ENCODE measurements at regions not wholly inside any gene's neighbourhood (a gene's known extent, or its start where the extent isn't known, plus 50 kb on each side); places are given as distances from the start of the nearest gene placed in this dataset.

DNA sequence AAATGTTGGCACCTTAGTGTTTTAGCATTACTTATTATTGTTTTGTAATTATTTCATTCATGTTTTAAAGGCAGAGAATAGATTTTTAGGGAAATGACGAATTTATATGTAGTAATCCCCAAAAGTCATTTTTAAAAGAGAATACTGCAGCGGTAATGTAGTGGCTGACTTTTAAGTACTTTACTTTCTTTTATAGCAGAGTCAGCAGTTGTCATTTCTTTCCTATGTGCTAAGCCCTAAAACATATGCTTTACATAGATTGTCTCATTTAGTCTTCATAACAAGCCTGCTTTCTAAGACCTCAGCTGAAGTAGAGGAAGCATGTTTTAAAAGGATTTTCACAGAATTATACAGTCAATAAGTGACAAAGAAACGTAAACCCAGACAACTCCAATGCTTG, 102.1 kb upstream of the PEX5L start:
- H3K36me3 ChIP-seq (ENCODE audit: insufficient read depth, low read length): no peaks in the 10 kb centered on the region
- H3K9me3 ChIP-seq (replicated peaks; ENCODE audit: low read length): no peaks in the 10 kb centered on the region
- H3K4me1 ChIP-seq (ENCODE audit: control insufficient read depth, insufficient read depth, low read length): no peaks in the 10 kb centered on the region
- no peaks in the 10 kb centered on the region for H3K27me3 ChIP-seq (ENCODE audit: control insufficient read depth, insufficient read depth, low read length)
- H3K4me2 ChIP-seq (ENCODE audit: low read length): no peak overlapping the region
- H3K4me3 ChIP-seq (ENCODE audit: low read length): no peak overlapping the region
- H3K9ac ChIP-seq (ENCODE audit: low read depth, low read length): no peak overlapping the region

DNA sequence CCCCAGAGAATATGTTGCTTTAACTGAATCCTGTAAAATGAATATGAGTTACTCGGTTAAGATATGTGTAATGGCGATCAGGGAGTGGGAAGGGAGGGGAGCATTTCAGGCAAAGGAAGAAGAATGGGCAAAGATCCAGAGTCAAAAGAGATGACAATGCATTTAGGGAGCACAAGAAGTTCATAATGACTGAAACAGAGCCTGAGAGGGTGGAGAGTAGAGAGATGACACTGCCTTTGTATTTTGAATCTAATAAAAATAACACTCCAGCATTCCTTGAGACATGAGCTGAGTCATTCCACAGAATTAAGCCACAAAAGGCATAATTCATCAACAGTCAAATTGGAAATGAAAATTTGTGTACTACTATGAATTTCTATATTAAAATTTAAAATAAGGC, 105.3 kb upstream of the PEX5L start:
- Histone ChIP-seq H3K4me3 (ENCODE audit: low read length) (no peak overlapping the region), H3K9me3 (replicated peaks; ENCODE audit: low read length) (no peaks in the 10 kb centered on the region), H3K9ac (ENCODE audit: low read depth, low read length) (no peak overlapping the region), H3K4me1 (ENCODE audit: control insufficient read depth, insufficient read depth, low read length) (no peaks in the 10 kb centered on the region), H3K36me3 (ENCODE audit: insufficient read depth, low read length) (no peaks in the 10 kb centered on the region), H3K4me2 (ENCODE audit: low read length) (no peak overlapping the region), H3K27me3 (ENCODE audit: control insufficient read depth, insufficient read depth, low read length) (no peaks in the 10 kb centered on the region)

DNA sequence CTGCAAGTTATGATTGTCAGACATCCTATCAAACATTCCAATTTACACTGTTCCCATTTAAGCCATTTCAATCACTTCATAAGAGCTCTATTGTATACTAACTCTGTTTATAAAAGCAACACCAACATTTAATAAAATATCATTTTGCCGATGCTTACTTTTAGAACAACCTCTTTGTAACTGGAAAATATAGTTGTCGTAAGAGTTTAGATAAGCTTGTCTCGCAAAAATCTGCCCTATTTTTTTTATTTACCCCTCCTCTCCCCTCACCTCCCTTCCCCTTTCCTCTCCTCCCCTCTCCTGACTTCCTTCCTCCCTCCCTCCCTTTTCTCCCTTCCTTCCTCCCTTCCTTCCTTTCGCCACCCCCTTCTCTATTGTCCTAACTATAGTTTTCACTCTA, 105.7 kb upstream of the PEX5L start:
- H3K4me1 ChIP-seq (ENCODE audit: control insufficient read depth, insufficient read depth, low read length): no peaks in the 10 kb centered on the region
- no peak overlapping the region for H3K4me3 ChIP-seq (ENCODE audit: low read length)
- H3K36me3 ChIP-seq (ENCODE audit: insufficient read depth, low read length): no peaks in the 10 kb centered on the region
- no peak overlapping the region for H3K9ac ChIP-seq (ENCODE audit: low read depth, low read length)
- H3K4me2 ChIP-seq (ENCODE audit: low read length): no peak overlapping the region
- no peaks in the 10 kb centered on the region for H3K9me3 ChIP-seq (replicated peaks; ENCODE audit: low read length)
- H3K27me3 ChIP-seq (ENCODE audit: control insufficient read depth, insufficient read depth, low read length): no peaks in the 10 kb centered on the region

DNA sequence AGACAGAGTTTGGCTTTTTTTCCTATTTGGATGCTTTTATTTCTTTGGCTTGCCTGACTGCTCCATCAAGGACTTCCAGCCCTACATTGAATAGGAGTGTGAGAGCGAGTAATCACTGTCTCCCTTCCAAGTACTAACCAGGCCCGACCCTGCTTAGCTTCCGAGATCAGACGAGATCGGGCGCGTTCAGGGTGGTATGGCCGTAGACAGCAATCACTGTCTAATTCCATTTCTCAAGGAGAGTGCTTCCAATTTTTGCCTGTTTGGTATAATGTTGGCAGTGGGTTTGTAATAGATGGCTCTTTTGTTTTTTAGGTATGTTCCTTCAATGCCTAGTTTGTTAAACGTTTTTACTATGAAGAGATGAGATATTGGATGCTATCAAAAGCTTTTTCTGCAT, 125.0 kb upstream of the PEX5L start:
- no peak overlapping the region for H3K4me2 ChIP-seq (ENCODE audit: low read length)
- H3K4me3 ChIP-seq (ENCODE audit: low read length): no peak overlapping the region
- no peak overlapping the region for H3K9ac ChIP-seq (ENCODE audit: low read depth, low read length)

DNA sequence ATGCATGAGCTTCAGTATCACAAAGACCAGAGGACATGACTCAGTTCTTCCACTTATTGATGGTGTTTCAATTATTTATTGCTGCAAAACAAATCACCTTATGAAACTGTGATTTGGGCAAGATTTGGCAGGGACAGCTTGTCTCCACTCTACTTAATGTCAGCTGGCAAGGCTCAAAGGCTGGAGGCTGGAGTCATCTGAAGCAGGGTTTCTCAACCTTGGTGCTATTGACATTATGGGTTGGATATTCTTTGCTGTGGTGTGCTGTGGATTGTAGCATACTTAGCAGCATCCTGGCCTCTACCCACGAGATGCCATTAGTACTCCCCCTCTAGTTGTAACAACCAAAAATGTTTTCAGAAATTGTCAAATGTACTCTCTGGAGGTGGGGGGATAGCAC, 138.8 kb upstream of the PEX5L start:
- no peaks in the 10 kb centered on the region for H3K9me3 ChIP-seq (replicated peaks; ENCODE audit: low read length)
- H3K36me3 ChIP-seq (ENCODE audit: insufficient read depth, low read length): no peaks in the 10 kb centered on the region
- H3K27me3 ChIP-seq (ENCODE audit: control insufficient read depth, insufficient read depth, low read length): no peaks in the 10 kb centered on the region
- no peak overlapping the region for H3K9ac ChIP-seq (ENCODE audit: low read depth, low read length)
- no peak overlapping the region for H3K4me3 ChIP-seq (ENCODE audit: low read length)
- no peak overlapping the region for H3K4me2 ChIP-seq (ENCODE audit: low read length)
- no peaks in the 10 kb centered on the region for H3K4me1 ChIP-seq (ENCODE audit: control insufficient read depth, insufficient read depth, low read length)

More for the DNA sequence above, 125.0 kb upstream of the PEX5L start:
- Histone ChIP-seq H3K27me3 (ENCODE audit: control insufficient read depth, insufficient read depth, low read length) (no peaks in the 10 kb centered on the region), H3K36me3 (ENCODE audit: insufficient read depth, low read length) (no peaks in the 10 kb centered on the region), H3K9me3 (replicated peaks; ENCODE audit: low read length) (no peaks in the 10 kb centered on the region), H3K4me1 (ENCODE audit: control insufficient read depth, insufficient read depth, low read length) (no peaks in the 10 kb centered on the region)

DNA sequence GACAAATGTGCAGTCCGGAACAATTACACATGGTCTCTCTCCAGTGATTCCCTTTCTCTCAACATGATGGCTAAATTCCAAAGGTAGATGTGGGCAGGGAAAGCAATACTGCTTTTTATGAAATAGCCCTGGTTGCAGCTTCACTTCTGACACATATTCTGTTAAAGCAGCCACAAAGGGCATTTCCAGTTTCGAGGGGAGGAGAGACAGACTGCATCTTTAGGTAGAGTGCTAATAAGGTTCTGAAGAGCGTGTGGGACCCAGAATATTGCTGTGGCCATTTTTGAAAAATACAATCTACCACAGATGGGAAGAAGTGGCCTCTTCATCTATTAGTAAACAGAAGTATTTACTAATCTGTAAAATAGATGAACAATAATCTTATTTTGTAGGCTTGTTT, 139.3 kb upstream of the PEX5L start:
- no peaks in the 10 kb centered on the region for H3K4me1 ChIP-seq (ENCODE audit: control insufficient read depth, insufficient read depth, low read length)
- H3K4me3 ChIP-seq (ENCODE audit: low read length): no peak overlapping the region

DNA sequence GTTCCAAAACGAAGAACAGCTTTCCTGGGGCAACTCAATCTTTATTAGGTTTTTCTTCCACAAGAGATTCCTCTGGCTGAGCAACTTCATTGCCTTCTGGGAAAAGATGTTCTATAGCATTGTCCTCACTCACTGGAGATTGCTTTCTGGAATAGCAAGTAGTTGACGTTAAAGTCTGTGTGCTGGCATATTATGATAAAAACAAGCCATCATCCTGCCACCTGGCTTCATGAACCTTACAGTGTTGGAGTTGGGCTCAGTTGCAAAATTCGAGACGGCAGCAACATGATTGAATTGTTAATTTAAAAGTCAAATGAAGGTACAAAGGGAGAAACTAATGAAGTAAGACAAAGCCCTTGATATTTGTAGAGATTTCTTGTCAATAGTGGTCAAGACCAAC, 140.5 kb upstream of the PEX5L start:
- Histone ChIP-seq H3K4me2 (ENCODE audit: low read length) (no peak overlapping the region), H3K36me3 (ENCODE audit: insufficient read depth, low read length) (no peaks in the 10 kb centered on the region), H3K9me3 (replicated peaks; ENCODE audit: low read length) (no peaks in the 10 kb centered on the region), H3K4me3 (ENCODE audit: low read length) (no peak overlapping the region), H3K4me1 (ENCODE audit: control insufficient read depth, insufficient read depth, low read length) (no peaks in the 10 kb centered on the region), H3K9ac (ENCODE audit: low read depth, low read length) (no peak overlapping the region), H3K27me3 (ENCODE audit: control insufficient read depth, insufficient read depth, low read length) (no peaks in the 10 kb centered on the region)

More for the DNA sequence above, 139.3 kb upstream of the PEX5L start:
- no peak overlapping the region for H3K4me2 ChIP-seq (ENCODE audit: low read length)
- no peak overlapping the region for H3K9ac ChIP-seq (ENCODE audit: low read depth, low read length)
- no peaks in the 10 kb centered on the region for H3K36me3 ChIP-seq (ENCODE audit: insufficient read depth, low read length)
- H3K27me3 ChIP-seq (ENCODE audit: control insufficient read depth, insufficient read depth, low read length): no peaks in the 10 kb centered on the region
- H3K9me3 ChIP-seq (replicated peaks; ENCODE audit: low read length): no peaks in the 10 kb centered on the region

DNA sequence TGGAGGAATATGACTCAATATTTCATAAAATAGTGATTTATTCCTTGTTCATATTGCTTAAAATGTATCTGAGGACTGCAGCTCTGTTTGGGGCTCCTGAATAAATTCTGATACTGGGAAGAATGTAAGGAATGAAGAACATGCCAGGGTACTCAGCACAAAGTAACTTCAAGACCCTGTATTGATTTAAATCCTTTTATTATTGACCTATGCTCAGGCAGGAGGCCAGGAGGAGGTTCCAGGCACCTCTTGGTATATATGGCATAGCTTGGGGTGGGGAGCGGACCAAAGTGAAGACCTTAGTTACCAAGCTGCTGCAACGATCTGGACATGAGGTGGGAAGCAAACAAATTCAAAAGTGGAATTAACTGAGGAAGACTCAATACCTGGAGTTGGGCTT, 142.8 kb upstream of the PEX5L start:
- Histone ChIP-seq H3K4me3 (ENCODE audit: low read length) (no peak overlapping the region), H3K4me2 (ENCODE audit: low read length) (no peak overlapping the region), H3K36me3 (ENCODE audit: insufficient read depth, low read length) (no peaks in the 10 kb centered on the region), H3K9ac (ENCODE audit: low read depth, low read length) (no peak overlapping the region), H3K9me3 (replicated peaks; ENCODE audit: low read length) (no peaks in the 10 kb centered on the region), H3K4me1 (ENCODE audit: control insufficient read depth, insufficient read depth, low read length) (no peaks in the 10 kb centered on the region), H3K27me3 (ENCODE audit: control insufficient read depth, insufficient read depth, low read length) (no peaks in the 10 kb centered on the region)

DNA sequence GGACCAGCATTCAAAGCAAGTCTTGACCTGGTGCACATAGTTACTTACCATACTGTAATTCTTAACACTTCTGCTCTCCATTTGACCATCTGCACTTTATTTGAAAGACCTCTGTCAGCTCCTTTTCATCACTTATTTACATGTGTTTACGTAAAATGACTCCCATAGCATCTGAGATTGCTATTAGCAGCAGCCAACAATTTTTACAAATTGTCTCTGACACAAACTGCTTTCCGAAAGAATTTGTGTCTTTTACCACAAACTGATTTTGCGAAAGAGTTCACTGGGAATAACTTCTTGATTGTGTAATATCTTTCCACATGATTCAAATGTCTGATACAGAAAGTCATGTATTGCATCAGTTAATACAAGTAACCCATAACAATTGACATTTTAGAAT, 144.1 kb upstream of the PEX5L start:
- no peak overlapping the region for H3K9ac ChIP-seq (ENCODE audit: low read depth, low read length)
- H3K4me3 ChIP-seq (ENCODE audit: low read length): no peak overlapping the region
- no peaks in the 10 kb centered on the region for H3K9me3 ChIP-seq (replicated peaks; ENCODE audit: low read length)
- H3K4me1 ChIP-seq (ENCODE audit: control insufficient read depth, insufficient read depth, low read length): no peaks in the 10 kb centered on the region
- H3K27me3 ChIP-seq (ENCODE audit: control insufficient read depth, insufficient read depth, low read length): no peaks in the 10 kb centered on the region
- no peaks in the 10 kb centered on the region for H3K36me3 ChIP-seq (ENCODE audit: insufficient read depth, low read length)
- H3K4me2 ChIP-seq (ENCODE audit: low read length): no peak overlapping the region

DNA sequence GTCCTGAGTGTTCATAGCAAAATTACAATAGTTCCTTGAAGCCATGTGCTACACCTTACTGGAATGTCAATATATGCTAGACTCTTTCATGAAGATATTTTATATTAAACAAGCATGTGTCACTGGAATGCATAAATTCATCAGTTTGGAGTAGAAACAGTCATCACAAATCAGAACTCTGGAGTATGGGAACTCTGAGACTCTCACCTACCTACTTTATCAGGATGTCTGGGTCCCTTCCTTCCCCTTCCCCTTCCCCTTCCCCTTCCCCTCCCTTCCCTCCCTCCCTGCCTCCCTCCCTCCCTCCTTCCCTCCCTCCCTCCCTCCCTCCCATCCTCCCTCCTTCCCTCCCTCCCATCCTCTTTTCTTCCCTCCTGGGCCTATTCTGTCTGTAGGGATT, 144.7 kb upstream of the PEX5L start:
- H3K4me2 ChIP-seq (ENCODE audit: low read length): no peak overlapping the region
- no peaks in the 10 kb centered on the region for H3K9me3 ChIP-seq (replicated peaks; ENCODE audit: low read length)
- H3K36me3 ChIP-seq (ENCODE audit: insufficient read depth, low read length): no peaks in the 10 kb centered on the region
- no peak overlapping the region for H3K9ac ChIP-seq (ENCODE audit: low read depth, low read length)
- H3K4me1 ChIP-seq (ENCODE audit: control insufficient read depth, insufficient read depth, low read length): no peaks in the 10 kb centered on the region
- H3K27me3 ChIP-seq (ENCODE audit: control insufficient read depth, insufficient read depth, low read length): no peaks in the 10 kb centered on the region
- H3K4me3 ChIP-seq (ENCODE audit: low read length): no peak overlapping the region

DNA sequence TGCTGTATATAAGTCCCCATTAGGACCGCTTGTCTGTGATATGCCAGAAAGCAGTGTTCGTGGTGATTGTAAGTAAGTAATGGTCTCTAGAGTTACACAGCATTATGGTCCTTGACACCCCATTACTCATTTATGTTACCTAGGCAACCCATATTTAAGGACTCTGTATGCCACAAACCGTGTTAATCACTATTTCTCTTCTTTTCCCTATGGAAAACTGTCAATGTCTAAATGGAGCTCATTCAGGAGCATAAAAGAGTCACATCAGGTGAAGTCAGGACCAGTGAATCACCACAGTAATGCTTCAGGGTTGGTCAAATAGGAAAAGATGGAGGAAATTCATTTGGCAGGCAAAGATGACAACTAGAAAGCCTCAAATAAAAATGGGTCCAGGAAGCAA, 146.6 kb upstream of the PEX5L start:
- H3K4me3 ChIP-seq (ENCODE audit: low read length): no peak overlapping the region
- H3K36me3 ChIP-seq (ENCODE audit: insufficient read depth, low read length): no peaks in the 10 kb centered on the region
- no peak overlapping the region for H3K9ac ChIP-seq (ENCODE audit: low read depth, low read length)
- no peaks in the 10 kb centered on the region for H3K9me3 ChIP-seq (replicated peaks; ENCODE audit: low read length)
- no peak overlapping the region for H3K4me2 ChIP-seq (ENCODE audit: low read length)
- H3K27me3 ChIP-seq (ENCODE audit: control insufficient read depth, insufficient read depth, low read length): no peaks in the 10 kb centered on the region
- no peaks in the 10 kb centered on the region for H3K4me1 ChIP-seq (ENCODE audit: control insufficient read depth, insufficient read depth, low read length)

DNA sequence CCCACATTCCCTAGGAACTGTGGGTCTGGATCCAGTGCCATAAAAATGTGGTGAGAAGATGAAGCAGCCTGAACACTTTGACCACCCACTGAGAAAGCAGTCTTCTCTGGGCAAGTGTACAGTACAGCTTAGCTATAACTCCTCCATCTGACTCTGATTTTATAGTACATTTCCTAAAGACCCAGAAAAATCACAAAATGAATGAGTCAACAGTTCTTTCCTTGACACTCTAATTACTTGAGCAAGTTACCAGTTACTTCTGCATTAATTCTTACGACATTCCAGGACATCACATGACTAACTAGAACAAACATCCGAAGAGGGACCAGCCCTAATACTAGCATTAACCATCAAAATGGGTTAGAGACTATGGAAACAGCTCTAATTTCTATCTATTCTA, 148.1 kb upstream of the PEX5L start:
- H3K4me2 ChIP-seq (ENCODE audit: low read length): no peak overlapping the region
- H3K9me3 ChIP-seq (replicated peaks; ENCODE audit: low read length): no peaks in the 10 kb centered on the region
- no peak overlapping the region for H3K4me3 ChIP-seq (ENCODE audit: low read length)
- no peaks in the 10 kb centered on the region for H3K4me1 ChIP-seq (ENCODE audit: control insufficient read depth, insufficient read depth, low read length)
- H3K9ac ChIP-seq (ENCODE audit: low read depth, low read length): no peak overlapping the region
- H3K36me3 ChIP-seq (ENCODE audit: insufficient read depth, low read length): no peaks in the 10 kb centered on the region
- no peaks in the 10 kb centered on the region for H3K27me3 ChIP-seq (ENCODE audit: control insufficient read depth, insufficient read depth, low read length)

DNA sequence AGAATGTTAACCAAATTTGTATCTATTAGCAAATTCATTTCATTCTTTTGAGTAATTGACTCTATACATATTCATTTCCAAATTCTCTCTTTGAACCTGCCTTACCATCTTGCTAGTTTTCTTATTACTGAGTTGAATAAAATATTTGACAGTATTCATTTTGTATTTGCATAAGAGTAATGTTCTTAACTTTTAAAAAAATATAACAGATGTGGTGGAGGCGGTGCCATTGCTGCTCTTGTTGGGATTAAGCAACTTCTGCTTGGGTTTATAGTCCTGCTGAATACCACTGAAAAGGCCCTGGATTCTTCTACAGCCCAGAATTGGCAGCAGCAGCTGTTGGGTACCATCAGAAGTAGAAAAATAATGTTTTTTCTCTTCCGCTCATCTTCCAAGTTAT, 148.9 kb upstream of the PEX5L start:
- Histone ChIP-seq H3K4me2 (ENCODE audit: low read length) (no peak overlapping the region), H3K4me3 (ENCODE audit: low read length) (no peak overlapping the region), H3K27me3 (ENCODE audit: control insufficient read depth, insufficient read depth, low read length) (no peaks in the 10 kb centered on the region), H3K9me3 (replicated peaks; ENCODE audit: low read length) (no peaks in the 10 kb centered on the region), H3K4me1 (ENCODE audit: control insufficient read depth, insufficient read depth, low read length) (no peaks in the 10 kb centered on the region), H3K36me3 (ENCODE audit: insufficient read depth, low read length) (no peaks in the 10 kb centered on the region), H3K9ac (ENCODE audit: low read depth, low read length) (no peak overlapping the region)

Measured in skeletal muscle satellite cell (primary cell).